ENCODE measurements at regions not wholly inside any gene's neighbourhood (a gene's known extent, or its start where the extent isn't known, plus 50 kb on each side); places are given as distances from the start of the nearest gene placed in this dataset.

DNA sequence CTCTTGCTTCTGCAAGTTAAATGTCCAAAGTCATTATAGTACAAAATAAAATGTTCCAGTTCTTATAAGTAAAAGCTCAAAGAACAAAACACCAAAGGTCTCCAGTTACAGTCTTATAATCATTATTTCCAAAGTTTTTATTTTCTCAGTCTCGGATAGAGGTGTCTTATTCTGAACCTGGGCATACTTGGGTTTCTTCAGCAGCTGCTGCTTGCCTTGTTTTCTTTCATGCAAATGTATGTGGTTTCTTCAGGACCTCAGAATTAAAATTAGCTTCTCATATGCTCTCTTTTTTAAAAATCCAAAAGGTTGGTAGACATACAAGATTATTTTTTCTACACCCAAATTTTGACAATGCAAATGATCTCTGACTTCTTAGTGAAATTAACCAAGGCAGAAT lies 383.0 kb downstream of the METTL4 start:
- DNase-seq (ENCODE audit: low spot score): no peak
- intact Hi-C loops (cut with DNase I): no loop called here
- no peak for ATAC-seq

DNA sequence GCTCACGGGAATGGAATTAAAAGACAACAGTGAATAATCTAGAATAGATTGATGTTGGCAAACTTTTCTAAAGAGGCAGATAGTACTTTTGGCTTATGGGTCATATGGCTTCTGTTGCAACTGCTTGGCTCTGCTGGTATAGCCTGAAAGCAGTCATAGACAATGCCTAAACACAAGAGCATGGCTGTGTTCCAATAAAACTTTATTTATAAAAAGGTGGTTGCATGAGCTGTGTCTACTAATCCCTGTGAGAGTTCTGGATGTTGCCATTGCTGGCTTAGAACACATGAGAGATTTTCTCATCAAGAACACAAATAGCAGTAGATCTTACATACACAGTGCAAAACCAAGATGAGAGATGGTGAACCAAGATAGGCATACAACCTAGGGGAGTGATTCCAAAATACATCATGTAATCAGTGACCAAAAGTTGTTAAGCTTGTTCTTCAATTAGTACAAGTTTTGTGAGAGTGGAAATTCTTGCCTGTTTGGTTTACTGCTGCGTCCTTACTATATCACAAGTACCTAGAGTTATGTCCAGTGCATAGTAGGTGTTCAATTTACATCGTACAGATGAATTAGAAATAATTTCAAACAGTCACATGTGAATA lies 380.0 kb downstream of the METTL4 start:
- DNase-seq (ENCODE audit: low spot score): no peak
- ATAC-seq: no peak
- intact Hi-C loops (cut with DNase I): no loop called here

DNA sequence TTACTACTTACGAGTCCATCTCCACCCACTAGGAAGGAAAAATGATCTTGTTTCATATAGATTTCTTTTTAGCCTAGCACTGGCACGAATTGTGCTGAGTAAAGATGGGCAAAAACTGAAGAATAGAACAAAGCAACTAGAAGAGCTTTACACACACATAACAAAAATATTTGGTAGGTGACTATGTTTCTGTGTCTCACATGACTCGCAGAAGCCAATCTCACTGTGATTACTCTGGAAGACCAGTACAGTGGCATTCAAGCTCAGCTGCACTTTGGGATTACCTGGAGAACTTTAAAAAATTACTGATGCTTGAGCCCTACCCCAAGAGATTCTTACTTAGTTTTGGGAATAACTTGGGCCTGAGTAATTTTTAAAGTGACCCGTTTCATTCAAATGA lies 378.7 kb downstream of the METTL4 start:
- DNase-seq (ENCODE audit: low spot score) (no peak), ATAC-seq (no peak)
- intact Hi-C loops (cut with DNase I): no loop called here

DNA sequence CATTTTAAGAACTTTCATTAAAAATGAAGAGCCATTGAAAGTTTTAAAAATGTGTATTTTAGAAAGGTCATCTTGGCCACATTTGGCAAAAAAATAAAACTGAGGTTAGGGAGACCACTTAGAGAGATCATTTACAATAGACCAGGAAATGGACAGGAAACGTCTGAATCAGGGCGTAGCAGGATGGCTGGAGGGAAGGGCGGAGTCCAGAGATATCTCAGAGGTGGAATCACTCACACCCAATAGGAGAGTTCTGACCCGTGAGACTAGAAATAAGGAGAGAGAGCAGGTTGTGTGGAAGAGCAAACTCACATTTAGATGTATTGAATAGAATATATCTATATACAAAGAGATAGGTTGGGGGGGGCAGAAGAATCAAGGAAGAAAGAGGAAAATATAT lies 373.4 kb downstream of the METTL4 start:
- intact Hi-C loops (cut with DNase I): no loop called here
- ATAC-seq (no peak), DNase-seq (ENCODE audit: low spot score) (no peak)

DNA sequence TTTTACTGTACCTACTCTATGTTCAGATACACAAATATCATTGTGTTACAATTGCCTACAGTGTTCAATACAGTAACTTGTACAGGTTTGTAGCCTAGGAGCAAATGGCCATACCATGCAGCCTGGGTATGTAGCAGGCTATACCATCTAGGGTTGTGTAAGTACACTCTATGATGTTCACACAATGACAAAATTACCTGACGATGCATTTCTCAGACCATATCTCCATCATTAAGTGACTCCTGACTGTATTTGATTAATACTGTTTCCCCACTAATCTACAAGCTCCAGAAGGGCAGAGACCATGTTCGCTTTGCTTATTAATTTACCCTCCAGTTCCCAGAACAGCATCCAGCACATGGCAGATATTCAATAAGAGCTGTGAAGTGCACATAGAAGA lies 372.2 kb downstream of the METTL4 start:
- intact Hi-C loops (cut with DNase I): no loop called here
- DNase-seq (ENCODE audit: low spot score) (no peak), ATAC-seq (no peak)

DNA sequence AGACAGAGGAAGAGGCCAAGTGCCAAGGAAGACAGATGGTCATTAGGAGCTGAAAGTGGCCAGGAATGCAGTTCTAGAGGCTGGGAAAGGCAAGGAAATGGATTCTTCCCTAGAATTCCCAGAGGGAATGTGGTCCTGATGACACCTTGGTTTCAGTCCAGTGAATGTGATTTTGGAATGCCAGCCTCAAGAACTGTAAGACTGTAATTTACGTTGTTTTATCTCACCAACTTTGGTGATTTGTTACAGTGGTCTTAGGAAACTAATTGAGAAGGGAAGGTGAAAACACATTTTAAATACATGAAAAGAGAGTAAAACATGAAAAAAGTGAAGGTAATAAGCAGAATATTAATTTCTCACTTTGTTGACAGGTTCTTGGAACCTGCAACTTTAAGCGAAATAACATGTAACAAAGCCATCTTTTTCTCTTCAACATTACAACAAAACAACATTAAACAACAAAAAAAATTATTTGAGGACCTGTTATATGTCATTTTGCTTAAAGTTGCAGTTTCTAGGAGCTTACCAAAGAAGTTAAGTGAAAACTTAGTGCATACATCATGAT lies 370.2 kb downstream of the METTL4 start:
- intact Hi-C loops (cut with DNase I): no loop called here
- DNase-seq (ENCODE audit: low spot score) (no peak), ATAC-seq (no peak)

GRCh38 chr18:2204736-2205135 lies 366.6 kb downstream of the METTL4 start:
- intact Hi-C loops (cut with DNase I): no loop called here
- DNase-seq (ENCODE audit: low spot score) (no peak), ATAC-seq (no peak)

GRCh38 chr18:2207294-2207693 lies 364.0 kb downstream of the METTL4 start:
- DNase-seq (ENCODE audit: low spot score): no peak
- no peak for ATAC-seq
- intact Hi-C loops (cut with DNase I): no loop called here

- no peak for ATAC-seq
- DNase-seq (ENCODE audit: low spot score): no peak
- intact Hi-C loops (cut with DNase I): no loop called here
These were observed 358.6 kb downstream of the METTL4 start for GRCh38 chr18:2212598-2213205.

DNA sequence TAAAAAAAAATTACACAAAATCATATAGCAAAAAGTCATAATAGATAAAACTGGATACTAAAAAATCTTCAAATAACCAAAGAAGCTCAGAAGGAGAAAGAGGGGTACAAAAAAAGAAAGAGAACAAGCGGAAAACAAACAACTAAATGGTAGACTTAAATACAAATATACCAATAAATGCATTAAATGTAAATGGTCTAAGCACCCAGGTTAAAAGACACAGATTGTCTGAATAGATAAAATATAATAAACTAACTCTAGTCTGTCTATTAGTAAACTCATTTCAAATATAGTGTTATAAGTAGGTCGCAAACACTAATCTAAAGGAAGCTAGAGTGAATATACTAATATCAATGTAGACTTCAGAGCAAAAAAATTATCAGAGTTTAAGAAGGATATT lies 357.4 kb downstream of the METTL4 start:
- ATAC-seq (no peak), DNase-seq (ENCODE audit: low spot score) (no peak)
- intact Hi-C loops (cut with DNase I): no loop called here

DNA sequence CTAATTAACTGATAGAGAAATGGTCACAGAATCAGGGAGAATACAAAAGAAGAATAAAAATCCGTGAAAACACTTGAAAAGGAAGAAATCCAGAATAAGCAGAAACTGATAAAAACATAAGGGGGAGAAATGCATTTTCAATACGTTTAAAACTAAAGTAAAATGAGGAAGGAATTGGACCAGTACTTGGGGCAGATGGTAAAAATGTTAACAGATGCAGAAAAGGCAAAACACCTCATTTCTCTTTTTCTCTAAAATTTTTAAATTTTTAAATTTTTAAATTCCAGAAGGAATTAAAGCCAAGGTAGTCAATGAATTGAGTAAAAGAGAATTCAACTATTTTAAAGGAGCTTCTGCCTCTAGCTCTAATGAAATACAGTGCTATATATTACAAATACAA lies 353.9 kb downstream of the METTL4 start:
- ATAC-seq (no peak), DNase-seq (ENCODE audit: low spot score) (no peak)
- intact Hi-C loops (cut with DNase I): no loop called here

DNA sequence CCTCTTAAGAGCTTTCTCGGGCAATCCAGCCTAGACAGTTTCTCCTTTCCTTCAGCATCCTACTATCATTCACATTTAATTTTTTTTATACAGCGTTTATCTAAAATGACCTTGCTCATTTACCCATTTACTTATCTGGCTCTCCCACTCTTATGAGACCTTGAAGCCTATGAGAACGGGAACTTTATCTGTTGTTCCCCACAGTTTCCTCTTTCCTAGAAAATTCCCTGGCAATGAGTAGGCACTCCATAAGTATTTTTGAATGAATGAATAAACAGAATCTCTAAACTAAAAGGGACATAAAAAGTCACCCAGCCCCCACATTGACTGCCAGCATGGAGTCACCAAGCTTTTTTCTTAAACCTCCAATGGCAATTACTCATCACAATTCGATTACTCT lies 353.2 kb downstream of the METTL4 start:
- ATAC-seq (no peak), DNase-seq (ENCODE audit: low spot score) (no peak)
- intact Hi-C loops (cut with DNase I): no loop called here

- ATAC-seq (no peak), DNase-seq (ENCODE audit: low spot score) (no peak)
- intact Hi-C loops (cut with DNase I): no loop called here
These were observed 351.6 kb downstream of the METTL4 start for GRCh38 chr18:2219706-2220105.

DNA sequence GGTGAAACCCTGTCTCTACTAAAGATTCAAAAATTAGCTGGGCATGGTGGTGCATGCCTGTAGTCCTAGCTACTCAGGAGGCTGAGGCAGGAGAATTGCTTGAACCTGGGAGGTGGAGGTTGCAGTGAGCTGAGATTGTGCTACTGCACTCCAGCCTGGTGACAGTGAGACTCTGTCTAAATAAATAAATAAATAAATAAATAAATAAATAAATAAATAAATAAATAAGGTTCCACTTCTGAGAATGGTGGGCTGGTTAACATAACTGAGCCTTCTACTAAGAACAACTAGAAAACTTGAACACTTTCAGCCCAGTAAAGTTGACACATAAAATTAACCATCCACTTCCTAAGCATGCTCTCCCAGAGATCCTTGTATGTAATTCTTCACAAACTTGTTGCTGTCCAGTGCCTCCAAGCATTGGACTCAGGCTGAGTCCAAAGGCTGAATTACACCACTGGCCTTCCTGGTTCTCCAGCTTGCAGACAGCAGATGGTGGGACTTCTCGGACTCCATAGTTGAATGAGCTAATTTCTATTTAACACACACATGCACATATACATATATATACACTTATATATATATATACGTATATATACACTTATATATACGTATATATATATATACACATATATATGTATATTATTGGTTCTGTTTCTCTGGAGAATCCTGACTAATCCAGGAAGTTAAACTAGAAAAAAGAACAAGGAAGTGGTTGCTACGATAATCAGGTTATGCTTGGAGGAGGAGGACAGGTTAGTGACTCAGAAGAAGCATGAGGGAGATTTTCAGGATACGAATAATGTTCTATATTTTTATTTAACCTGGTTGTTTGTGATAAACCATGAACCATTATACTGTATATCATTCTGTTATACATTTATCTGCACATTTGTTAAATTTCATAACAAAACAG lies 348.8 kb downstream of the METTL4 start:
- ATAC-seq: no peak
- no peak for DNase-seq (ENCODE audit: low spot score)
- intact Hi-C loops (cut with DNase I): no loop called here

GRCh38 chr18:2223449-2223848 lies 347.9 kb downstream of the METTL4 start:
- ATAC-seq (no peak), DNase-seq (ENCODE audit: low spot score) (no peak)
- intact Hi-C loops (cut with DNase I): no loop called here

GRCh38 chr18:2223849-2224248 lies 347.5 kb downstream of the METTL4 start:
- intact Hi-C loops (cut with DNase I): no loop called here
- peak; percentile 70 for ATAC-seq

GRCh38 chr18:2236232-2236631 lies 335.1 kb downstream of the METTL4 start:
- intact Hi-C loops (cut with DNase I): no loop called here
- no peak for ATAC-seq
- no peak for DNase-seq (ENCODE audit: low spot score)

More at GRCh38 chr18:2223849-2224248, 347.5 kb downstream of the METTL4 start:
- no peak for DNase-seq (ENCODE audit: low spot score)

DNA sequence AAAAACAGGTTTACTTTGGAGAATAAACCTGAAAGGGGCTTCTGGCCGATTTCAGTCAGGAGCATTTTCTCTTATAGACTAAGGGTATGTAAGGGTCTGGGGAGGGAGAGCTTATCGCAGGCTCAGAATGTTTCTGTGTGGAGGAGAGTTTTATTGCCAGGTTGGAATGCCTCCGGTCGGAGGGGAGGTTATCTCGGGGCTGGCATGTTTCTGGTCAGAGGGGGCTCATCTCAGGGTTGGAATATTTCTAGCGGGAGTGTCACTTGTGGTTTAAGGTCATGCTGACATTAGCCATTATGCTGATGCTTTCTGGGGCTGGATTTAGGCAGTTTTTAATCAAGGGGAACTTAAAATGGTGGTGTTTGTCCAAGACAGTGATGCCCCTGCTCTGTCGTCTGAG lies 333.6 kb downstream of the METTL4 start:
- no peak for ATAC-seq
- intact Hi-C loops (cut with DNase I): no loop called here
- DNase-seq (ENCODE audit: low spot score): no peak

GRCh38 chr18:2240311-2240705 lies 331.0 kb downstream of the METTL4 start:
- intact Hi-C loops (cut with DNase I): no loop called here
- no peak for ATAC-seq
- no peak for DNase-seq (ENCODE audit: low spot score)

DNA sequence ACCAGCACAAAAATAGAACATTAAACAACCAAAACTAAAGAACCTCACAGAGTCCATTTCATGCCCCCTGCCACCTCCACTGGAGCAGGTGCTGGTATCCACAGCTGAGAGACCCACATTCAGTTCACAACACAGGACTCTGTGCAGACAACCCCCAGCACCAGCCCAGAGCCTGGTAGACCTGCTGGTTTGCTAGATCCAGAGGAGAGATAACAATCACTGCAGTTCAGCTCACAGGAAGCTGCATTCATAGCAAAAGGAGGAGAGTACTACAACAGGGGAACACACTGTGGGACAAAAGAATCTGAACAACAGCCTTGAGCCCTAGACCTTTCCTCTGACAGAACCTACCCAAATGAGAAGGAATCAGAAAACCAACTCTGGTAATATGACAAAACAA lies 326.7 kb downstream of the METTL4 start:
- DNase-seq (ENCODE audit: low spot score) (no peak), ATAC-seq (no peak)
- intact Hi-C loops (cut with DNase I): no loop called here
